WTC11 (cell line): ENCODE measurements at regions not wholly inside any gene's neighbourhood (a gene's known extent, or its start where the extent isn't known, plus 50 kb on each side); places are given as distances from the start of the nearest gene placed in this dataset.

Experiments used
- ATAC-seq: fragments of 200-7000 bp; cut with Tn5 transposase; 2 replicates; pipeline ENCODE4 v1.10.0; 2021; ENCODE audit warnings: mild to moderate bottlenecking, moderate library complexity
- CTCF ChIA-PET: fragments of 300-600 bp; sonication (Branson Sonifier 250); formaldehyde crosslinking; loops from one replicate; lab custom pipeline; 2021; ENCODE audit warnings: antibody characterized with exemption; lab: Charles Lee
- POLR2A ChIA-PET: fragments of 350-600 bp; sonication (Branson Sonifier 250); formaldehyde crosslinking; loops from one replicate; lab custom pipeline; 2021; ENCODE audit warnings: antibody characterized with exemption; lab: Charles Lee
- DNase-seq: peaks from one replicate; pipeline ENCODE4 v3.0.0; 2021; ENCODE audit warnings: low spot score
- H3K27ac Mint-ChIP-seq: 2 replicates; pipeline ENCODE4 v1.8.0; 2021; ENCODE audit warnings: mixed read lengths
- H3K27me3 Mint-ChIP-seq: 2 replicates; pipeline ENCODE4 v1.8.0; 2021; ENCODE audit warnings: low read depth, mild to moderate bottlenecking, moderate library complexity, mixed read lengths
- H3K36me3 Mint-ChIP-seq: 2 replicates; pipeline ENCODE4 v1.8.0; 2021; ENCODE audit warnings: mixed read lengths
- H3K4me1 Mint-ChIP-seq: 2 replicates; pipeline ENCODE4 v1.8.0; 2022; ENCODE audit warnings: mixed read lengths
- H3K4me3 Mint-ChIP-seq: 2 replicates; pipeline ENCODE4 v1.8.0; 2021; ENCODE audit warnings: mild to moderate bottlenecking, moderate library complexity, mixed read lengths
- H3K9me3 Mint-ChIP-seq: 2 replicates; pipeline ENCODE4 v1.8.0; 2021; ENCODE audit warnings: mixed read lengths
- AR ChIP-seq: fragments of 250-450 bp; sonication (Bioruptor Pico); IDR thresholded peaks from 2 replicates; pipeline ENCODE4 v1.9.0; 2021; ENCODE audit warnings: mild to moderate bottlenecking
- ATF1 ChIP-seq: sonication (generic); formaldehyde crosslinking; IDR thresholded peaks from 2 replicates; pipeline ENCODE4 v1.8.1; 2023; ENCODE audit warnings: mild to moderate bottlenecking, moderate library complexity, missing genetic modification reagents
- E2F5 ChIP-seq: sonication (generic); formaldehyde crosslinking; IDR thresholded peaks from 2 replicates; pipeline ENCODE4 v1.8.1; 2022; ENCODE audit warnings: mild to moderate bottlenecking, moderate library complexity, missing genetic modification reagents
- HMGXB4 ChIP-seq: sonication (generic); formaldehyde crosslinking; IDR thresholded peaks from 2 replicates; pipeline ENCODE4 v1.8.1; 2023; ENCODE audit warnings: mild to moderate bottlenecking, moderate library complexity, missing genetic modification reagents
- JAZF1 ChIP-seq: fragments of 250-450 bp; sonication (Bioruptor Pico); IDR thresholded peaks from 2 replicates; pipeline ENCODE4 v1.9.0; 2021; ENCODE audit warnings: moderate library complexity, mild to moderate bottlenecking, inconsistent platforms
- JUN ChIP-seq: sonication (generic); formaldehyde crosslinking; IDR thresholded peaks from 2 replicates; pipeline ENCODE4 v1.8.0; 2023; ENCODE audit warnings: mild to moderate bottlenecking, missing genetic modification reagents
- MXD4 ChIP-seq: fragments of 250-450 bp; sonication (Bioruptor Pico); IDR thresholded peaks from 2 replicates; pipeline ENCODE4 v1.8.0; 2021; ENCODE audit warnings: mild to moderate bottlenecking, moderate library complexity, borderline replicate concordance
- NFATC4 ChIP-seq: fragments of 250-450 bp; sonication (Bioruptor Pico); IDR thresholded peaks from 2 replicates; pipeline ENCODE4 v1.9.0; 2021; ENCODE audit warnings: mild to moderate bottlenecking
- NFE2L1 ChIP-seq: sonication (generic); formaldehyde crosslinking; IDR thresholded peaks from 2 replicates; pipeline ENCODE4 v1.8.1; 2023; ENCODE audit warnings: missing genetic modification reagents
- NR1H2 ChIP-seq: sonication (generic); formaldehyde crosslinking; IDR thresholded peaks from 2 replicates; pipeline ENCODE4 v1.9.0; 2021; ENCODE audit warnings: mild to moderate bottlenecking, moderate library complexity, missing genetic modification reagents
- PRDM15 ChIP-seq: sonication (generic); formaldehyde crosslinking; IDR thresholded peaks from 2 replicates; pipeline ENCODE4 v1.8.0; 2022; ENCODE audit warnings: missing genetic modification reagents
- RORB ChIP-seq: fragments of 250-450 bp; sonication (Bioruptor Pico); IDR thresholded peaks from 2 replicates; pipeline ENCODE4 v1.9.0; 2021; ENCODE audit warnings: mild to moderate bottlenecking
- SMAD4 ChIP-seq: sonication (generic); formaldehyde crosslinking; IDR thresholded peaks from 2 replicates; pipeline ENCODE4 v1.8.0; 2022; ENCODE audit warnings: mild to moderate bottlenecking, missing genetic modification reagents
- TCF7 ChIP-seq: sonication (generic); formaldehyde crosslinking; IDR thresholded peaks from 2 replicates; pipeline ENCODE4 v1.8.0; 2022; ENCODE audit warnings: mild to moderate bottlenecking, low read depth, missing genetic modification reagents, moderate library complexity
- TEAD1 ChIP-seq: sonication (generic); formaldehyde crosslinking; IDR thresholded peaks from 2 replicates; pipeline ENCODE4 v1.8.0; 2022; ENCODE audit warnings: mild to moderate bottlenecking, missing genetic modification reagents
- TEAD4 ChIP-seq: sonication (generic); formaldehyde crosslinking; IDR thresholded peaks from 2 replicates; pipeline ENCODE4 v1.8.0; 2022; ENCODE audit warnings: mild to moderate bottlenecking, missing genetic modification reagents
- ZBTB21 ChIP-seq: sonication (generic); formaldehyde crosslinking; IDR thresholded peaks from 2 replicates; pipeline ENCODE4 v1.8.1; 2023; ENCODE audit warnings: mild to moderate bottlenecking, missing genetic modification reagents, borderline replicate concordance
- ZBTB43 ChIP-seq: sonication (generic); formaldehyde crosslinking; IDR thresholded peaks from 2 replicates; pipeline ENCODE4 v1.8.1; 2023; ENCODE audit warnings: mild to moderate bottlenecking, missing genetic modification reagents
- ZNF121 ChIP-seq: sonication (generic); formaldehyde crosslinking; IDR thresholded peaks from 2 replicates; pipeline ENCODE4 v1.8.0; 2023; ENCODE audit warnings: missing genetic modification reagents
- ZNF138 ChIP-seq: sonication (generic); formaldehyde crosslinking; conservative IDR thresholded peaks from 2 replicates; pipeline ENCODE4 v1.8.1; 2022; ENCODE audit warnings: mild to moderate bottlenecking, moderate library complexity, missing genetic modification reagents
- ZNF232 ChIP-seq: sonication (generic); formaldehyde crosslinking; IDR thresholded peaks from 2 replicates; pipeline ENCODE4 v1.8.0; 2022; ENCODE audit warnings: mild to moderate bottlenecking, missing genetic modification reagents

- TF ChIP-seq TEAD1 (CRISPR knock-in tag) (no peak), E2F5 (no peak), RORB (CRISPR knock-in tag) (no peak)
Observed at GRCh38 chr2:145404690-145405089, 884.8 kb upstream of the ZEB2 start (continued).

GRCh38 chr2:145402706-145403277, 882.9 kb upstream of the ZEB2 start:
- no peaks in the 10 kb centered on the region for H3K4me1 Mint-ChIP-seq
- no peaks in the 10 kb centered on the region for H3K9me3 Mint-ChIP-seq
- H3K27ac Mint-ChIP-seq: no peak overlapping the region
- DNase-seq (no peak), ATAC-seq (no peak)
- CTCF ChIA-PET: no interaction called here
- POLR2A ChIA-PET: no interaction called here
- H3K36me3 Mint-ChIP-seq: no peaks in the 10 kb centered on the region
- TF ChIP-seq JUN (CRISPR knock-in tag) (no peak), MXD4 (no peak), ZBTB21 (CRISPR knock-in tag) (no peak), ZNF138 (CRISPR knock-in tag) (no peak), JAZF1 (CRISPR knock-in tag) (no peak), HMGXB4 (CRISPR knock-in tag) (no peak), ZNF121 (no peak), ZBTB43 (no peak), NFATC4 (CRISPR knock-in tag) (no peak), NR1H2 (CRISPR knock-in tag) (no peak), ATF1 (no peak), SMAD4 (no peak), AR (CRISPR knock-in tag) (no peak), TCF7 (no peak), TEAD4 (CRISPR knock-in tag) (no peak), ZNF232 (CRISPR knock-in tag) (no peak), PRDM15 (CRISPR knock-in tag) (no peak), NFE2L1 (no peak)
- no peaks in the 10 kb centered on the region for H3K27me3 Mint-ChIP-seq
- H3K4me3 Mint-ChIP-seq: no peak overlapping the region
